Loucy (cell line): ENCODE measurements at regions not wholly inside any gene's neighbourhood (a gene's known extent, or its start where the extent isn't known, plus 50 kb on each side); places are given as distances from the start of the nearest gene placed in this dataset.

ENCODE experiments used
- EZH2phosphoT487 ChIP-seq: fragments of 200-600 bp; IDR thresholded peaks from 2 replicates; pipeline ENCODE4 v1.6.1; 2018; ENCODE audit warnings: antibody characterized with exemption, mild to moderate bottlenecking, moderate library complexity, borderline replicate concordance
- TF ChIP-seq, protein P1 (sequence below): fragments of 200-600 bp; sonication (generic); conservative IDR thresholded peaks from 2 replicates; pipeline ENCODE4 v1.5.1; 2014; ENCODE audit warnings: mild to moderate bottlenecking, antibody characterized with exemption, low read length

DNA sequence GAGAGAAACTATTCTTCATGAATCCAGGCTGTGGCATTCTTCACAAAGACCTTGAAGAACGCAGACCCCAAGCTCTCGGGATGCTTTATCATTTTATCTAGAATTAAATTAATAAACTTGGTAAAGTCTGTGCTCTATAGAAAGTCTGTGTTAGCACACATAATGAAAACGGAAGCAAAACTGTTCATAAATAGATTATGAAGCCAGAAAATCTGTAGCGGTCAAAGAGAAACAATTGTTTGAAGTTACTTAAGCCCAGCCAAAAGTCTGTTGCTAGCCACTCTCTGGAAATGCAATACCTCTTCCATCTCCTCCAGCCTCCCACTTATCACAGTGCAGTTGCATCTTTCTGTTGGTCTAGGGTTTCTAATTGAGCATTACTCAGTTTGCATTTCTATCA lies 375.9 kb downstream of the KIF4B start:
- TF ChIP-seq EZH2phosphoT487: no peak
- TF ChIP-seq, protein P1, sequence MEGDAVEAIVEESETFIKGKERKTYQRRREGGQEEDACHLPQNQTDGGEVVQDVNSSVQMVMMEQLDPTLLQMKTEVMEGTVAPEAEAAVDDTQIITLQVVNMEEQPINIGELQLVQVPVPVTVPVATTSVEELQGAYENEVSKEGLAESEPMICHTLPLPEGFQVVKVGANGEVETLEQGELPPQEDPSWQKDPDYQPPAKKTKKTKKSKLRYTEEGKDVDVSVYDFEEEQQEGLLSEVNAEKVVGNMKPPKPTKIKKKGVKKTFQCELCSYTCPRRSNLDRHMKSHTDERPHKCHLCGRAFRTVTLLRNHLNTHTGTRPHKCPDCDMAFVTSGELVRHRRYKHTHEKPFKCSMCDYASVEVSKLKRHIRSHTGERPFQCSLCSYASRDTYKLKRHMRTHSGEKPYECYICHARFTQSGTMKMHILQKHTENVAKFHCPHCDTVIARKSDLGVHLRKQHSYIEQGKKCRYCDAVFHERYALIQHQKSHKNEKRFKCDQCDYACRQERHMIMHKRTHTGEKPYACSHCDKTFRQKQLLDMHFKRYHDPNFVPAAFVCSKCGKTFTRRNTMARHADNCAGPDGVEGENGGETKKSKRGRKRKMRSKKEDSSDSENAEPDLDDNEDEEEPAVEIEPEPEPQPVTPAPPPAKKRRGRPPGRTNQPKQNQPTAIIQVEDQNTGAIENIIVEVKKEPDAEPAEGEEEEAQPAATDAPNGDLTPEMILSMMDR: no peak
